Kidney (tissue), 13 donors: ENCODE measurements at regions not wholly inside any gene's neighbourhood (a gene's known extent, or its start where the extent isn't known, plus 50 kb on each side); places are given as distances from the start of the nearest gene placed in this dataset.

Source experiments
- DNase-seq, 5 donors: peaks; one replicate each; pipeline ENCODE4 v3.0.0-alpha.2; 2013 to 2020
- FAIRE-seq: peaks from 2 replicates; lab custom pipeline; 2012; peaks lifted over from hg19 to GRCh38; lab: Jason Lieb, UNC
- H3K27ac ChIP-seq, 2 donors: one replicate each; pipeline ENCODE4 v1.7.0; 2013; ENCODE audit warnings: low read depth in 2 of 2, low read length in 2 of 2, inconsistent platforms in 1 of 2
- H3K27me3 ChIP-seq: one replicate; pipeline ENCODE4 v1.7.1; 2013; ENCODE audit warnings: low read length, inconsistent platforms; ENCODE audit not compliant: control insufficient read depth, insufficient read depth
- H3K36me3 ChIP-seq, 3 donors: one replicate each; pipeline versions ENCODE4 v1.7.0 to v1.7.1; 2013; ENCODE audit warnings: low read length in 3 of 3, control low read depth in 1 of 3, inconsistent platforms in 1 of 3; ENCODE audit not compliant: insufficient read depth in 3 of 3, control insufficient read depth in 2 of 3
- H3K4me1 ChIP-seq, 3 donors: one replicate each; pipeline versions ENCODE4 v1.7.0 to v1.7.1; 2013; ENCODE audit warnings: low read length in 3 of 3, inconsistent platforms in 1 of 3, low read depth in 1 of 3; ENCODE audit not compliant: control insufficient read depth in 2 of 3, insufficient read depth in 2 of 3
- H3K4me3 ChIP-seq, 3 donors: one replicate each; pipeline versions ENCODE4 v1.7.0 to v1.8.1; 2013; ENCODE audit warnings: low read length in 3 of 3, control low read depth in 1 of 3, inconsistent platforms in 1 of 3
- H3K9ac ChIP-seq, 3 donors: one replicate each; pipeline versions ENCODE4 v1.7.0 to v1.7.1; 2013; ENCODE audit warnings: low read length in 3 of 3, control low read depth in 1 of 3, inconsistent platforms in 1 of 3
- H3K9me3 ChIP-seq, 3 donors: one replicate each; pipeline versions ENCODE4 v1.7.0 to v1.7.1; 2013; ENCODE audit warnings: low read length in 3 of 3, control low read depth in 1 of 3, inconsistent platforms in 1 of 3; ENCODE audit not compliant: control insufficient read depth in 2 of 3, insufficient read depth in 1 of 3
- CTCF ChIP-seq: IDR thresholded peaks from 3 replicates; pipeline ENCODE4 v1.5.1; 2012; ENCODE audit warnings: mild to moderate bottlenecking, moderate library complexity, borderline replicate concordance; ENCODE audit not compliant: insufficient read depth; ENCODE audit errors: extremely low read depth
- intact Hi-C: fragments of 100-400 bp; cut with DNase I; formaldehyde crosslinking; loops from one replicate; pipeline ENCODE4 v1.11.1; 2022
- donor health status: control.
- donor health status: control.
- donor health status: control.
- donor health status: control.
- donor health status: control.
- donor health status: DM: yes; HTN: yes; CAD: no.
- donor health status: Normal renal cell carcinoma (clear cell type).

GRCh38 chr15:69613182-69613581 lies 160.6 kb downstream of the RPLP1 start:
- no peak for TF ChIP-seq CTCF
- no peak overlapping the region for H3K9ac ChIP-seq
- no peak overlapping the region for H3K4me3 ChIP-seq
- intact Hi-C loops, result no loop called here
- no peaks in the 10 kb centered on the region for H3K4me1 ChIP-seq
- no peak for FAIRE-seq
- no peaks in the 10 kb centered on the region for H3K27me3 ChIP-seq
- no peak overlapping the region for H3K27ac ChIP-seq
- no peak for DNase-seq
- no peaks in the 10 kb centered on the region for H3K36me3 ChIP-seq
- no peaks in the 10 kb centered on the region for H3K9me3 ChIP-seq

GRCh38 chr15:69613988-69614387 lies 161.4 kb downstream of the RPLP1 start:
- H3K9me3 ChIP-seq, result no peaks in the 10 kb centered on the region
- H3K9ac ChIP-seq, result no peak overlapping the region
- no peaks in the 10 kb centered on the region for H3K36me3 ChIP-seq
- H3K4me3 ChIP-seq, result no peak overlapping the region
- TF ChIP-seq CTCF, result no peak
- H3K4me1 ChIP-seq, result no peaks in the 10 kb centered on the region
- H3K27me3 ChIP-seq, result no peaks in the 10 kb centered on the region
- H3K27ac ChIP-seq, result no peak overlapping the region
- intact Hi-C loops, result no loop called here
- no peak for FAIRE-seq
- no peak for DNase-seq

- no peak for FAIRE-seq
Observed at GRCh38 chr15:69615736-69616135, 163.1 kb downstream of the RPLP1 start.

More at GRCh38 chr15:69615736-69616135, 163.1 kb downstream of the RPLP1 start:
- intact Hi-C loops, result no loop called here
- Histone ChIP-seq H3K27me3 (no peaks in the 10 kb centered on the region), H3K27ac (no peak overlapping the region), H3K9ac (no peak overlapping the region), H3K36me3 (no peaks in the 10 kb centered on the region), H3K4me3 (no peak overlapping the region), H3K4me1 (no peaks in the 10 kb centered on the region), H3K9me3 (no peaks in the 10 kb centered on the region)
- DNase-seq, result no peak
- no peak for TF ChIP-seq CTCF
